ENCODE measurements at regions not wholly inside any gene's neighbourhood (a gene's known extent, or its start where the extent isn't known, plus 50 kb on each side); places are given as distances from the start of the nearest gene placed in this dataset.
"Not testable (repeated sequence)": the region's sequence is repeated elsewhere in the genome, so short reads cannot be mapped to it uniquely, and the experiment has no call there.

GRCh38 chr14:89689711-89690110 is 264.8 kb downstream of the EFCAB11 start:
- TF ChIP-seq CTCF, POLR2A (IDR thresholded peaks at IDR 0.05): not testable (repeated sequence)

Measured in vagina (tissue), 2 donors.